ENCODE measurements at regions not wholly inside any gene's neighbourhood (a gene's known extent, or its start where the extent isn't known, plus 50 kb on each side); places are given as distances from the start of the nearest gene placed in this dataset.

DNA sequence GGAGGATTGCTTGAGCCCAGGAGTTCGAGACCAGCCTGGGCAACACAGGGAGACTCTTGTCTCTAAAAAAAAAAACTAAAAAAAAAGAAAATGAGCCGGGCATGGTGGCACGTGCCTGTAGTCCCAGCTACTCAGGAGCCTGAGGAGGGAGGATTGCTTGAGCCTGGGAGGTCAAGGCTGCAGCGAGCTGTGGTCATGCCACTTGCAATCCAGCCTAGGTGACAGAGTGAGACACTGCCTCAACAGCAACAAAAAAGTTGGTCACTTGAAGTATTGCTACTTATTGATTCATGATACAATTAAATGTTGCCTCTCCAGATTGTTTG, 57.9 kb upstream of the CXADR start:
- no peak for DNase-seq
- intact Hi-C loops (cut with micrococcal nuclease): no loop called here
- no peak overlapping the region for H3K4me3 Mint-ChIP-seq
- peaks cover 2% of the 10 kb centered on the region for H3K36me3 Mint-ChIP-seq
- H3K4me1 Mint-ChIP-seq (ENCODE audit: low read depth): peaks cover 6% of the 10 kb centered on the region
- CTCF ChIA-PET: no interaction called here
- H3K9me3 Mint-ChIP-seq: no peaks in the 10 kb centered on the region
- peaks cover 7% of the 10 kb centered on the region for H3K27me3 Mint-ChIP-seq
- POLR2A ChIA-PET: no interaction called here
- H3K27ac Mint-ChIP-seq: no peak overlapping the region

DNA sequence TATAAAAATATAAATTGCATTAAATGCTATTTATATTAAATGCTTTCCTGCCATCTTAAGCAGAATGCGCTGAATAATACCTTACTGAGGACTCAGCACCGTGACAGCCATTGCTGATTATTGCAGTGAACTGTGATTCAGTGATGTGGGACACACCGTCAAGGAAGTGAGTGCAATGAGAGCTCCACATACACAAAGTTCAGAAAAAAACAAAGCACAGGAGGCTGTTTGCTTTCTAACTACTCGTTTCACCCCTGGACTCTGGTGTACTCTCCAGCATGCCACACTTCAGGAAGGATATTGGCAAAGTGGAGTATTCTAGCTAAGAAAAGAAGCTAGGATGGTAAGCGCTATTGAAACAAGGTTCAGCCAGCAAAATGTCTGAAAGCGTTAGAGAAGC, 57.4 kb upstream of the CXADR start:
- Mint-ChIP-seq H3K9me3 (no peaks in the 10 kb centered on the region), H3K4me3 (no peak overlapping the region), H3K36me3 (peaks cover 2% of the 10 kb centered on the region), H3K4me1 (ENCODE audit: low read depth) (peaks cover 6% of the 10 kb centered on the region), H3K27ac (no peak overlapping the region), H3K27me3 (peaks cover 8% of the 10 kb centered on the region)
- DNase-seq: no peak
- intact Hi-C loops (cut with micrococcal nuclease): no loop called here
- ChIA-PET POLR2A (no interaction called here), CTCF (no interaction called here)

DNA sequence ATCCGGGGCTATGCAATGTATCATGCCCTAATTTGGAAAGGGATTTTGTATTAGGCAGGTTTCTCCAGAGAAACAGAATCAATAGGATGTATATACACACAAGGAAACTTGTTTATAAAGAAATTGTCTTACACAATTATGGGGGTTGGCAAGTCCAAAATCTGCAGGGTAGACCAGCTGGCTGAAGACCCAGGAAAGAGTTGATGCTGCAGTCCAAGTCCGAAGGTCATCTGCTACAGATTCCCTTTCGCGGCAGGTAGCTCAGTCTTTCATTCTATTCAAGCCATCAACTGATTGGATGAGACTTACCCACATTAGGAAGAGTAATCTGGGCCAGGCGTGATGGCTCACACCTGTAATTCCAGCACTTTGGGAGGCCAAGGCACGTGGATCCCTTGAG, 54.6 kb upstream of the CXADR start:
- POLR2A ChIA-PET: no interaction called here
- DNase-seq: no peak
- no peaks in the 10 kb centered on the region for H3K9me3 Mint-ChIP-seq
- peaks cover 8% of the 10 kb centered on the region for H3K27me3 Mint-ChIP-seq
- H3K4me1 Mint-ChIP-seq (ENCODE audit: low read depth): peaks cover 6% of the 10 kb centered on the region
- H3K36me3 Mint-ChIP-seq: peaks cover 2% of the 10 kb centered on the region
- CTCF ChIA-PET: no interaction called here
- H3K27ac Mint-ChIP-seq: no peak overlapping the region
- intact Hi-C loops (cut with micrococcal nuclease): no loop called here
- no peak overlapping the region for H3K4me3 Mint-ChIP-seq

DNA sequence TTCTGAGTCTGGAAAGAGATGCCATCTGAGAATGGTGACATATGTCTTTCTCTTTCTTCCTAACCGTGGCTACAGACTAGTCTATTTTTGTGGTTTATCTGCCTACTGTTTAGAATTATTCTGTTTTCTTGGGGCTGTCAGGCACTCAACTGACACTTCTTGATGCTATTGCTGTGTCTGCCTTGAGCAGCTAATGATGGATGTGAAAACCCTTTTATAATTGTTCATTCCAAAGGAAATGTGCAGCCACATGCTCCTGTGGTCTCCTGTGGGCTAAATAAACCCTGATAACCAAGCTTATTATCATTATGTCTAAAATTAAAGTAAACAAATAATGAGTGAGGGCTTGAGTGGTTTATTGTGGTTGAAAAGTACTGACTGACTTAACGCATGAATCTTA, 52.7 kb upstream of the CXADR start:
- intact Hi-C loops (cut with micrococcal nuclease): no loop called here
- no peak overlapping the region for H3K27ac Mint-ChIP-seq
- ChIA-PET CTCF (no interaction called here), POLR2A (no interaction called here)
- H3K36me3 Mint-ChIP-seq: no peaks in the 10 kb centered on the region
- no peak for DNase-seq
- H3K9me3 Mint-ChIP-seq: no peaks in the 10 kb centered on the region
- H3K4me1 Mint-ChIP-seq (ENCODE audit: low read depth): no peaks in the 10 kb centered on the region
- peaks cover 6% of the 10 kb centered on the region for H3K27me3 Mint-ChIP-seq
- no peak overlapping the region for H3K4me3 Mint-ChIP-seq

DNA sequence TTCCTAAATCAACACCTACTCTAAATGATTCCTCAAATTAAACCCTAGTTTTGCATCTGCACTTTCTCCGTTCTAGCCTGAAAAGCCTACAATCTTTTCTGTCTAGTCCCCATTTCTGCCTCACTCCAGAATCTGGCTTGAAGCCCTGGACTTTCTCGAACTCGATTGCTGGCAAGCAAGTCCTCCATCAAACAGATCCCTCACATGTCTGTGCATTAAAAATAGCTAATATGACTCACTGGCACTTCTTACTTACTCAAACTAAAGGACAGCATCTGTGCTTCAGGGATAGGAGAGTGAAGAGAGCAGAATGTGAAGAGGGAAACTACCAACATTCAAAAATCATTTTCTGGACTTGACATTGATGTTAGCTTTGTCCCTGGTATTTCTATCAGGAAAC, 51.8 kb upstream of the CXADR start:
- no peak overlapping the region for H3K4me3 Mint-ChIP-seq
- no peaks in the 10 kb centered on the region for H3K36me3 Mint-ChIP-seq
- CTCF ChIA-PET: no interaction called here
- intact Hi-C loops (cut with micrococcal nuclease): no loop called here
- H3K27me3 Mint-ChIP-seq: peaks cover 6% of the 10 kb centered on the region
- H3K4me1 Mint-ChIP-seq (ENCODE audit: low read depth): no peaks in the 10 kb centered on the region
- no peaks in the 10 kb centered on the region for H3K9me3 Mint-ChIP-seq
- no peak for DNase-seq
- no peak overlapping the region for H3K27ac Mint-ChIP-seq
- POLR2A ChIA-PET: no interaction called here

DNA sequence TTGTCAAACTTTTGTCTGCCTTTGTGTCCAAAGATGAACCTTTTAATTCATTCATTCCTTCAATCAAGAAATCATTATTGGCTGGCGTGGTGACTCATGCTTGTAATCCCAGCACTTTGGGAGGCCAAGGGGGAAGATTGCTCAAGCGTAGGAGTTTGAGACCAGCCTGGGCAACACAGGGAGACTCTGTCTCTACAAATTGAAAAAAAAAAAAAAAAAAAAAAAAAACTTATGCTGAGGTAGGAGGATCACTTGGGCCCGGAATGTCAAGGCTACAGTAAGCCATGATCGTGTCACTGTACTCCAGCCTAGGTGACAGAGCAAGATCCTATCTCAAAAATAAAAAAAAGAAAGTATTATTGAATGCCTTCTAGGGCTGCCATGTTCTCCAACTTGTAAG, 51.3 kb upstream of the CXADR start:
- POLR2A ChIA-PET: no interaction called here
- CTCF ChIA-PET: no interaction called here
- H3K27me3 Mint-ChIP-seq: peaks cover 6% of the 10 kb centered on the region
- no peak overlapping the region for H3K27ac Mint-ChIP-seq
- no peaks in the 10 kb centered on the region for H3K4me1 Mint-ChIP-seq (ENCODE audit: low read depth)
- no peaks in the 10 kb centered on the region for H3K9me3 Mint-ChIP-seq
- H3K4me3 Mint-ChIP-seq: no peak overlapping the region
- no peak for DNase-seq
- intact Hi-C loops (cut with micrococcal nuclease): no loop called here
- no peaks in the 10 kb centered on the region for H3K36me3 Mint-ChIP-seq

DNA sequence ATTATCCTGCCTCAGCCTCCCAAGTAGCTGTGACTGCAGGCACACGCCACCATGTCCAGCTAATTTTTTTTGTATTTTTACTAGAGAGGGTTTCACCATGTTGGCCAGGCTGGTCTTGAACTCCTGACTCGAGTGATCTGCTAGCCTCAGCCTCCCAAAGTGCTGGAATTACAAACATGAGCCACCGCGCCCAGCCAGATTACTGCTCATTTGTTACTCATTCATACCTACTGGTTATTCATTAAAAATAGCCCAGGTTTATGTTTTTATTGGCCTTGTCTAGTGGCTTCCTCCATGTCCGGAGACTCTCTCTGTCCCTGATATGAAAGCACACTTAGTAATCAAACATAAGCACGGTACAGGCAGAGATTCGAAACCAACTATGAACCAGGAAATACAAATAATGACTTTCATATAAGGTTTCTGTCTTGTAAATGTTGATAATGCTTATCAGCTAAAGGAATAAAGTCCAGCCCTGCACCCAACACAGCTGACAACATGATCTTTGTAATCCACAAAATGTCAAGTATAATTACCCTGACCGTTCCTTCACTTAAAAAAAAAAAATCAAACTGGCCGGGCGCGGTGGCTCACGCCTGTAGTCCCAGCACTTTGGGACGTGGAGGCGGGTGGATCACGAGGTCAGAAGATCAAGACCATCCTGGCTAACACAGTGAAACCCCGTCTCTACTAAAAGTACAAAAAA, 50.4 kb upstream of the CXADR start:
- no peaks in the 10 kb centered on the region for H3K9me3 Mint-ChIP-seq
- H3K4me3 Mint-ChIP-seq: no peak overlapping the region
- no peak for DNase-seq
- H3K36me3 Mint-ChIP-seq: no peaks in the 10 kb centered on the region
- peaks cover 6% of the 10 kb centered on the region for H3K27me3 Mint-ChIP-seq
- POLR2A ChIA-PET: interaction anchor here (0.6 kb wide), 1 partner anchor 1426 kb away, joined by 3 read pairs; no protein-coding TSS in a partner anchor
- no peak overlapping the region for H3K27ac Mint-ChIP-seq
- intact Hi-C loops (cut with micrococcal nuclease): no loop called here
- CTCF ChIA-PET: no interaction called here
- H3K4me1 Mint-ChIP-seq (ENCODE audit: low read depth): no peaks in the 10 kb centered on the region

Small RNAs in the stretch of these regions (microRNA-seq; reads per million reads assigned to microRNA genes)
- gene MIR125B2 (ENCODE audit: borderline microRNAs expressed, borderline number of aligned reads, borderline replicate concordance) (1.6 reads per million), gene MIR99A (ENCODE audit: borderline microRNAs expressed, borderline number of aligned reads, borderline replicate concordance) (219 reads per million, percentile 74 among the genes with 10 or more reads in this experiment), gene MIRLET7C (ENCODE audit: borderline microRNAs expressed, borderline number of aligned reads, borderline replicate concordance) (23.6 reads per million, percentile 46 among the genes with 10 or more reads in this experiment)

All from activated CD4-positive, alpha-beta memory T cell treated with anti-CD3 and anti-CD28 coated beads for 36 hours (primary cell).